H1 (cell line): ENCODE measurements at regions not wholly inside any gene's neighbourhood (a gene's known extent, or its start where the extent isn't known, plus 50 kb on each side); places are given as distances from the start of the nearest gene placed in this dataset.

Source experiments
- CTCF ChIA-PET: fragments of 300-600 bp; sonication (Branson Sonifier 250); formaldehyde crosslinking; loops from one replicate; lab custom pipeline; 2021; ENCODE audit not compliant: partially characterized antibody; lab: Charles Lee
- POLR2A ChIA-PET: fragments of 300-600 bp; sonication (Branson Sonifier 250); formaldehyde crosslinking; loops from one replicate; lab custom pipeline; 2021; ENCODE audit warnings: inconsistent platforms; ENCODE audit not compliant: partially characterized antibody; lab: Charles Lee
- DNase-seq, 2 experiments: peaks; one replicate each; pipeline versions ENCODE4 v3.0.0 to v3.0.0-alpha.2; 2010 to 2022; ENCODE audit warnings: low spot score in 2 of 2, low read depth in 1 of 2, mixed read lengths in 1 of 2
- FAIRE-seq: peaks from 2 replicates; lab custom pipeline; 2011; peaks lifted over from hg19 to GRCh38; lab: Jason Lieb, UNC
- H2AFZ ChIP-seq: 2 replicates; pipeline ENCODE4 v1.8.1; 2012; ENCODE audit warnings: low read length, inconsistent platforms
- H2AK5ac ChIP-seq: 2 replicates; pipeline ENCODE4 v1.6.1; 2013; ENCODE audit warnings: low read depth, low read length
- H2BK120ac ChIP-seq: replicated peaks from 2 replicates; pipeline ENCODE3; 2013; ENCODE audit warnings: low read depth, low read length, inconsistent platforms
- H2BK12ac ChIP-seq: 2 replicates; pipeline ENCODE4 v1.6.1; 2013; ENCODE audit warnings: low read depth, low read length
- H2BK15ac ChIP-seq: 2 replicates; pipeline ENCODE4 v1.6.1; 2013; ENCODE audit warnings: low read length
- H2BK20ac ChIP-seq: 2 replicates; pipeline ENCODE4 v1.6.1; 2013; ENCODE audit warnings: low read length
- H2BK5ac ChIP-seq: 2 replicates; pipeline ENCODE4 v1.6.1; 2013; ENCODE audit warnings: low read depth, low read length
- H3K14ac ChIP-seq: 2 replicates; pipeline ENCODE4 v1.6.1; 2013; ENCODE audit warnings: inconsistent platforms; ENCODE audit not compliant: insufficient read length
- H3K18ac ChIP-seq: 2 replicates; pipeline ENCODE4 v1.6.1; 2013; ENCODE audit warnings: low read length; ENCODE audit errors: extremely low read depth
- H3K23ac ChIP-seq: 2 replicates; pipeline ENCODE4 v1.6.1; 2013; ENCODE audit warnings: inconsistent platforms; ENCODE audit not compliant: insufficient read length
- H3K23me2 ChIP-seq: 2 replicates; pipeline ENCODE4 v1.6.1; 2013; ENCODE audit warnings: low read depth, low read length
- H3K27ac ChIP-seq: 2 replicates; pipeline ENCODE4 v1.6.1; 2011; ENCODE audit warnings: low read depth, low read length, inconsistent platforms
- H3K27me3 ChIP-seq, 4 experiments: replicated peaks in 1 of 4; 1 replicate in 1 of 4; 2 replicates in 3 of 4; pipeline versions ENCODE4 v1.6.1 to v1.8.1; 2011 to 2013; ENCODE audit warnings: low read length in 3 of 4, mild to moderate bottlenecking in 3 of 4, inconsistent platforms in 2 of 4, mixed read lengths in 2 of 4, moderate library complexity in 1 of 4; ENCODE audit not compliant: control insufficient read depth in 3 of 4, insufficient read depth in 3 of 4; ENCODE audit errors: extremely low read depth in 1 of 4
- H3K36me3 ChIP-seq, 4 experiments: 2 replicates each; pipeline versions ENCODE4 v1.6.1 to v1.8.1; 2011 to 2013; ENCODE audit warnings: mild to moderate bottlenecking in 4 of 4, low read length in 3 of 4, moderate library complexity in 2 of 4, control low read depth in 1 of 4, inconsistent platforms in 1 of 4; ENCODE audit not compliant: insufficient read depth in 4 of 4, control insufficient read depth in 2 of 4
- H3K4ac ChIP-seq: replicated peaks from 2 replicates; pipeline ENCODE3; 2013; ENCODE audit warnings: low read length, low read depth, mixed read lengths, inconsistent platforms; ENCODE audit not compliant: insufficient read length
- H3K4me1 ChIP-seq, 4 experiments: replicated peaks in 1 of 4; 1 replicate in 1 of 4; 2 replicates in 3 of 4; pipeline versions ENCODE4 v1.6.1 to v1.8.1; 2011 to 2013; ENCODE audit warnings: low read length in 3 of 4, inconsistent platforms in 2 of 4, mixed read lengths in 1 of 4; ENCODE audit not compliant: insufficient read depth in 4 of 4, control insufficient read depth in 3 of 4
- H3K4me2 ChIP-seq, 2 experiments: 2 replicates each; pipeline versions ENCODE4 v1.6.1 to v1.8.1; 2011 to 2013; ENCODE audit warnings: low read depth in 2 of 2, low read length in 2 of 2, control low read depth in 1 of 2, inconsistent platforms in 1 of 2, mild to moderate bottlenecking in 1 of 2; ENCODE audit not compliant: insufficient read depth in 1 of 2
- H3K4me3 ChIP-seq, 4 experiments: fragments of 200-600, 300-600 bp in 1 of 4; sonication (generic), shearing (Covaris generic), sonication (Bioruptor Twin) in 1 of 4; 2 replicates each; pipeline versions ENCODE4 v1.5.1 to v1.8.1; 2011 to 2016; ENCODE audit warnings: low read length in 4 of 4, low read depth in 3 of 4, control low read depth in 2 of 4, inconsistent platforms in 2 of 4, mild to moderate bottlenecking in 2 of 4, mixed read lengths in 1 of 4, moderate library complexity in 1 of 4; ENCODE audit not compliant: insufficient read depth in 2 of 4; ENCODE audit errors: extremely low read depth in 1 of 4
- H3K56ac ChIP-seq: replicated peaks from 2 replicates; pipeline ENCODE3; 2013; ENCODE audit warnings: low read depth, mild to moderate bottlenecking, mixed read lengths, low read length, inconsistent platforms; ENCODE audit not compliant: insufficient read length
- H3K79me1 ChIP-seq: 2 replicates; pipeline ENCODE4 v1.6.1; 2013; ENCODE audit warnings: low read depth, low read length, control low read depth
- H3K79me2 ChIP-seq, 2 experiments: 2 replicates each; pipeline versions ENCODE4 v1.6.1 to v1.8.1; 2012 to 2013; ENCODE audit warnings: low read length in 2 of 2, mild to moderate bottlenecking in 2 of 2, inconsistent platforms in 1 of 2; ENCODE audit not compliant: insufficient read depth in 2 of 2, control insufficient read depth in 1 of 2
- H3K9ac ChIP-seq, 4 experiments: replicated peaks in 1 of 4; 1 replicate in 1 of 4; 2 replicates in 3 of 4; pipeline versions ENCODE4 v1.6.1 to v1.8.1; 2011 to 2013; ENCODE audit warnings: low read depth in 3 of 4, low read length in 3 of 4, control low read depth in 2 of 4, mild to moderate bottlenecking in 2 of 4, moderate library complexity in 2 of 4, inconsistent platforms in 1 of 4; ENCODE audit errors: extremely low read depth in 1 of 4
- H3K9me3 ChIP-seq, 2 experiments: 2 replicates each; pipeline versions ENCODE4 v1.6.1 to v1.8.1; 2012 to 2013; ENCODE audit warnings: mild to moderate bottlenecking in 2 of 2, moderate library complexity in 2 of 2, control low read depth in 1 of 2, inconsistent platforms in 1 of 2, low read depth in 1 of 2, low read length in 1 of 2, mixed read lengths in 1 of 2; ENCODE audit not compliant: insufficient read depth in 2 of 2
- H4K20me1 ChIP-seq, 2 experiments: replicated peaks in 1 of 2; 2 replicates each; pipeline versions ENCODE3 to v1.8.1; 2011 to 2013; ENCODE audit warnings: inconsistent platforms in 2 of 2, low read length in 2 of 2, mild to moderate bottlenecking in 1 of 2; ENCODE audit not compliant: insufficient read depth in 2 of 2, control insufficient read depth in 1 of 2
- H4K5ac ChIP-seq: 2 replicates; pipeline ENCODE4 v1.6.1; 2013; ENCODE audit warnings: low read length, low read depth, mixed read lengths, inconsistent platforms; ENCODE audit not compliant: insufficient read length
- H4K8ac ChIP-seq: 2 replicates; pipeline ENCODE4 v1.8.0; 2013; ENCODE audit warnings: mild to moderate bottlenecking, moderate library complexity, low read length, inconsistent platforms; ENCODE audit not compliant: insufficient read depth; ENCODE audit errors: extremely low read depth
- H4K91ac ChIP-seq: replicated peaks from 2 replicates; pipeline ENCODE3; 2013; ENCODE audit warnings: low read length, mixed read lengths, inconsistent platforms; ENCODE audit not compliant: insufficient read length
- BRCA1 ChIP-seq: IDR thresholded peaks from 2 replicates; pipeline ENCODE4 v1.6.1; 2012; ENCODE audit warnings: low read depth, low read length, improper control_type of control experiment
- CTBP2 ChIP-seq: IDR thresholded peaks from 2 replicates; pipeline ENCODE4 v1.7.0; 2011; ENCODE audit warnings: borderline replicate concordance, mild to moderate bottlenecking, moderate library complexity, mixed read lengths, low read length; ENCODE audit not compliant: insufficient read depth, insufficient read length
- HDAC2 ChIP-seq, 2 experiments: fragments of 300-600 bp in 1 of 2; sonication (generic) in 1 of 2; IDR thresholded peaks; 2 replicates each; pipeline ENCODE4 v1.6.1; 2011 to 2012; ENCODE audit warnings: low read depth in 2 of 2, low read length in 2 of 2, mild to moderate bottlenecking in 2 of 2, moderate library complexity in 2 of 2, borderline replicate concordance in 1 of 2, inconsistent platforms in 1 of 2
- HDAC6 ChIP-seq: IDR thresholded peaks from one replicate; pipeline ENCODE4 v1.7.1; 2012; ENCODE audit warnings: low read depth, mild to moderate bottlenecking, inconsistent platforms, low read length, moderate library complexity
- NANOG ChIP-seq: IDR thresholded peaks from 2 replicates; pipeline ENCODE4 v1.6.1; 2011; ENCODE audit warnings: low read length, low read depth, mild to moderate bottlenecking, inconsistent platforms; ENCODE audit not compliant: insufficient read depth, poor library complexity, severe bottlenecking
- RAD21 ChIP-seq, 2 experiments: IDR thresholded peaks in 1 of 2; conservative IDR thresholded peaks in 1 of 2; 2 replicates each; pipeline ENCODE4 v1.6.1; 2011; ENCODE audit warnings: low read depth in 2 of 2, low read length in 2 of 2, improper control_type of control experiment in 1 of 2, inconsistent platforms in 1 of 2, mild to moderate bottlenecking in 1 of 2, moderate library complexity in 1 of 2
- RXRA ChIP-seq: IDR thresholded peaks from 2 replicates; pipeline ENCODE4 v1.6.1; 2011; ENCODE audit warnings: low read depth, mild to moderate bottlenecking, low read length, moderate library complexity; ENCODE audit not compliant: insufficient read depth
- SAP30 ChIP-seq: fragments of 300-600 bp; sonication (generic); IDR thresholded peaks from 2 replicates; pipeline ENCODE4 v1.7.1; 2012; ENCODE audit warnings: low read length, moderate library complexity, mild to moderate bottlenecking, inconsistent platforms; ENCODE audit not compliant: insufficient read depth, insufficient replicate concordance
- SUZ12 ChIP-seq: fragments of 200-600 bp; sonication (generic); IDR thresholded peaks from 2 replicates; pipeline ENCODE4 v1.6.1; 2012; ENCODE audit warnings: mild to moderate bottlenecking, inconsistent platforms, low read length, moderate library complexity, mixed read lengths
- TEAD4 ChIP-seq: IDR thresholded peaks from 2 replicates; pipeline ENCODE4 v1.6.1; 2012; ENCODE audit warnings: low read depth, low read length, inconsistent platforms, mixed read lengths
- WGBS, 2 experiments: shearing (Covaris generic) in 1 of 2; methylation state at CpG; one replicate each; pipeline versions ENCODE4 v1.1.6 to v1.1.7; 2013 to 2015; ENCODE audit warnings: low lambda C conversion rate in 2 of 2, mixed read lengths in 2 of 2, inconsistent platforms in 1 of 2, low coverage in 1 of 2, missing lambda C conversion rate in 1 of 2; ENCODE audit not compliant: insufficient replicate concordance in 2 of 2, insufficient coverage in 1 of 2, insufficient read length in 1 of 2; ENCODE audit errors: extremely low coverage in 1 of 2, missing lambda C conversion rate in 1 of 2; 5-methylcytosine and 5-hydroxymethylcytosine counted together

GRCh38 chr3:176909044-176909443, 288.2 kb downstream of the TBL1XR1 start:
- Histone ChIP-seq H2AFZ (no peak overlapping the region), H3K79me1 (no peaks in the 10 kb centered on the region), H2BK15ac (no peak overlapping the region), H3K27me3 (no peaks in the 10 kb centered on the region), H3K4me1 (peaks cover 0 to 3% (median under 1%) of the 10 kb centered on the region in 4 experiments; a peak in 1 of 7 replicates), H2AK5ac (no peak overlapping the region), H3K4me2 (no peak overlapping the region), H2BK12ac (no peak overlapping the region), H3K23ac (no peak overlapping the region), H2BK5ac (no peak overlapping the region), H3K9me3 (no peaks in the 10 kb centered on the region), H3K4me3 (no peak overlapping the region), H2BK20ac (no peak overlapping the region), H4K91ac (no peak overlapping the region), H3K23me2 (no peaks in the 10 kb centered on the region; the same call in 1 of the 2 replicates), H3K14ac (no peak overlapping the region), H3K27ac (no peak overlapping the region), H3K56ac (no peak overlapping the region), H3K4ac (no peak overlapping the region), H3K79me2 (no peaks in the 10 kb centered on the region), H3K9ac (no peak overlapping the region), H4K20me1 (no peaks in the 10 kb centered on the region), H3K18ac (no peak overlapping the region), H4K5ac (no peak overlapping the region), H2BK120ac (no peak overlapping the region), H3K36me3 (no peaks in the 10 kb centered on the region; a peak in 1 of 8 replicates), H4K8ac (no peak overlapping the region)
- 93% methylated on average over 4 of the region's 4 CpGs; no CpG with 5 or more reads in 1 of the 2 experiments for WGBS, 2 experiments
- POLR2A ChIA-PET = no interaction called here
- CTCF ChIA-PET = interaction anchor here (1.2 kb wide), 1 partner anchor 20 kb away, joined by 3 read pairs; no protein-coding TSS in a partner anchor
- DNase-seq = no peak
- no peak for FAIRE-seq
- TF ChIP-seq RXRA = no peak
- no peak for TF ChIP-seq CTBP2
- TF ChIP-seq TEAD4 = no peak
- no peak for TF ChIP-seq BRCA1
- TF ChIP-seq HDAC6 = no peak
- no peak for TF ChIP-seq SUZ12
- TF ChIP-seq HDAC2 (IDR thresholded peaks at IDR 0.05; ENCODE audit: borderline replicate concordance in 1 of 2, low read depth in 2 of 2, low read length in 2 of 2) = no peak
- TF ChIP-seq NANOG = no peak
- no peak for TF ChIP-seq RAD21 (IDR thresholded peaks at IDR 0.05 in 1 of 2, conservative IDR thresholded peaks at IDR 0.05 in 1 of 2; ENCODE audit: low read depth in 2 of 2, low read length in 2 of 2)
- no peak for TF ChIP-seq SAP30
